Spleen (tissue), 7 donors: ENCODE measurements at regions not wholly inside any gene's neighbourhood (a gene's known extent, or its start where the extent isn't known, plus 50 kb on each side); places are given as distances from the start of the nearest gene placed in this dataset.

Source experiments
- POLR2A ChIP-seq, 3 donors: fragments of 450-650 bp; IDR thresholded peaks; one replicate each; pipeline ENCODE4 v1.5.1; 2017; ENCODE audit warnings: antibody characterized with exemption in 3 of 3, mild to moderate bottlenecking in 1 of 3
- TF ChIP-seq, protein P1 (sequence below), 11 experiments: fragments of 200-600 bp in 7 of 11; fragments of 450-650 bp in 4 of 11; sonication (generic) in 4 of 11; IDR thresholded peaks in 8 of 11; conservative IDR thresholded peaks in 3 of 11; 1 replicate in 7 of 11; 2 replicates in 4 of 11; pipeline versions ENCODE4 v1.4.0 to v1.8.0; 2016 to 2021; ENCODE audit warnings: antibody characterized with exemption in 11 of 11, inconsistent platforms in 4 of 11, mild to moderate bottlenecking in 1 of 11
- donor health status: DM: no; HTN: no; CAD: no; lungs with moderate emphysema.
- donor health status: DM: no; HTN: no; CAD: no.
- donor health status: DM: no; HTN: no; CAD: no.

DNA sequence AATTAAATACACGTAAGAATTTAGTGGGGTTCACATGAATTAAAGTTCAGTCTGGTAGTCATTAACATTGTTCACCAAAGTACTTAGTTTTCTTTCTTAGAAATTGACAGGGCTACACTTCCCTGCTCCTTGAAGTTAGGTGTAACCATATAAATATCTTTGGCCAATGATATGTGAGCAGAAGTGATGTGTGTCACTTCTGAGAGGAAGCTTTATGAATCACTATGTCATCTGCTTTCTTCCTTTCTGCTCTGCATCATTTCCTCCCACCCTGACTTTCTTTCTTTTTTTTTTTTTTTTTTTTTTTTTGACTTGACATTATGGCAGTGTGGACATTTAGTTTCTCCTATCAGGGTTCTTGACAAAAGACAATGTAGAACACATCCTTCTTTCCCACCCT lies 156.2 kb upstream of the COL8A1 start:
- TF ChIP-seq, protein P1, sequence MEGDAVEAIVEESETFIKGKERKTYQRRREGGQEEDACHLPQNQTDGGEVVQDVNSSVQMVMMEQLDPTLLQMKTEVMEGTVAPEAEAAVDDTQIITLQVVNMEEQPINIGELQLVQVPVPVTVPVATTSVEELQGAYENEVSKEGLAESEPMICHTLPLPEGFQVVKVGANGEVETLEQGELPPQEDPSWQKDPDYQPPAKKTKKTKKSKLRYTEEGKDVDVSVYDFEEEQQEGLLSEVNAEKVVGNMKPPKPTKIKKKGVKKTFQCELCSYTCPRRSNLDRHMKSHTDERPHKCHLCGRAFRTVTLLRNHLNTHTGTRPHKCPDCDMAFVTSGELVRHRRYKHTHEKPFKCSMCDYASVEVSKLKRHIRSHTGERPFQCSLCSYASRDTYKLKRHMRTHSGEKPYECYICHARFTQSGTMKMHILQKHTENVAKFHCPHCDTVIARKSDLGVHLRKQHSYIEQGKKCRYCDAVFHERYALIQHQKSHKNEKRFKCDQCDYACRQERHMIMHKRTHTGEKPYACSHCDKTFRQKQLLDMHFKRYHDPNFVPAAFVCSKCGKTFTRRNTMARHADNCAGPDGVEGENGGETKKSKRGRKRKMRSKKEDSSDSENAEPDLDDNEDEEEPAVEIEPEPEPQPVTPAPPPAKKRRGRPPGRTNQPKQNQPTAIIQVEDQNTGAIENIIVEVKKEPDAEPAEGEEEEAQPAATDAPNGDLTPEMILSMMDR (IDR thresholded peaks at IDR 0.05 in 8 of 11, conservative IDR thresholded peaks at IDR 0.05 in 3 of 11) = no peak
- TF ChIP-seq POLR2A (IDR thresholded peaks at IDR 0.05) = no peak
